Calu3 (cell line): ENCODE measurements at regions not wholly inside any gene's neighbourhood (a gene's known extent, or its start where the extent isn't known, plus 50 kb on each side); places are given as distances from the start of the nearest gene placed in this dataset.

Source experiments
- BruUV-seq: library from RNA; stranded (reverse); fragments of 400-500 nt; replicated peaks from 2 replicates; lab custom pipeline; 2021; lab: Mats Ljungman, UMichigan
- CTCF ChIA-PET: fragments of 300-600 bp; sonication (Branson Sonifier 250); formaldehyde crosslinking; loops from one replicate; lab custom pipeline; 2022; ENCODE audit warnings: antibody characterized with exemption; lab: Charles Lee
- DNase-seq: peaks from one replicate; pipeline ENCODE4 v3.0.0; 2022
- H3K27ac Mint-ChIP-seq: one replicate; pipeline ENCODE4 v1.8.0; 2022; ENCODE audit warnings: mixed read lengths; ENCODE audit not compliant: unreplicated experiment
- H3K27me3 Mint-ChIP-seq: one replicate; pipeline ENCODE4 v1.8.0; 2022; ENCODE audit warnings: mixed read lengths; ENCODE audit not compliant: unreplicated experiment
- H3K36me3 Mint-ChIP-seq: one replicate; pipeline ENCODE4 v1.8.0; 2022; ENCODE audit warnings: mild to moderate bottlenecking, moderate library complexity, mixed read lengths; ENCODE audit not compliant: insufficient read depth, unreplicated experiment
- H3K4me1 Mint-ChIP-seq: one replicate; pipeline ENCODE4 v1.8.0; 2022; ENCODE audit warnings: mild to moderate bottlenecking, low read depth, mixed read lengths; ENCODE audit not compliant: unreplicated experiment
- H3K4me3 Mint-ChIP-seq: one replicate; pipeline ENCODE4 v1.8.0; 2022; ENCODE audit warnings: mild to moderate bottlenecking, low read depth, moderate library complexity, mixed read lengths; ENCODE audit not compliant: unreplicated experiment
- H3K9me3 Mint-ChIP-seq: one replicate; pipeline ENCODE4 v1.8.0; 2022; ENCODE audit warnings: low read depth, mixed read lengths; ENCODE audit not compliant: unreplicated experiment
- CTCF ChIP-seq: fragments of 200-600 bp; IDR thresholded peaks from one replicate; pipeline ENCODE4 v1.8.0; 2022; ENCODE audit warnings: antibody characterized with exemption; ENCODE audit not compliant: unreplicated experiment
- intact Hi-C: fragments of 100-400 bp; cut with micrococcal nuclease; formaldehyde crosslinking; loops from one replicate; pipeline ENCODE4 v1.10.0; 2022; ENCODE audit not compliant: unreplicated experiment

DNA sequence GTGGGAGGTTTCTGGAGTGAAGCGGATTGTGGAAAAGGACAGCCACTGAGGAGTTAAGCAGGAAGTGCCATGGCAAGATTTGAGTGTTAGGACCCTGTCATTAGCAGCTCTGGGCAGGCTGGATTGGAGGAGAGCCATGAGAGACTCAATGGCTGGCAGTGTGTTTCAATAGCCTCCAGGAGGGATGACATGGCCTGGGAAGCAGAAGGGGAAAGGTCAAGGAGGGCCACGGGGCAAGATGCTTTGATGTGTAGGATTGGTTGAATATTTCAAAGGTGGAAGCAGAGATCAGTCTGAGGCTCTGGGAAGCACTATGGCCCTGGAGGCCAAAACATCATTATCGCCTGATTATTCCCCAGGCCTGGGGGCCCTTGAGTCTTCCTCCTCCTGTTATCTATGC lies 229.0 kb upstream of the HS6ST1 start:
- Mint-ChIP-seq H3K36me3 (no peaks in the 10 kb centered on the region), H3K9me3 (peaks cover 4% of the 10 kb centered on the region), H3K27ac (no peak overlapping the region), H3K4me1 (no peaks in the 10 kb centered on the region), H3K27me3 (peaks cover 13% of the 10 kb centered on the region), H3K4me3 (no peak overlapping the region)
- DNase-seq: no peak
- TF ChIP-seq CTCF: no peak
- intact Hi-C loops: no loop called here
- BruUV-seq: no TSS peak
- CTCF ChIA-PET: no interaction called here

- Mint-ChIP-seq H3K4me1 (no peaks in the 10 kb centered on the region), H3K27ac (no peak overlapping the region), H3K4me3 (no peak overlapping the region), H3K9me3 (peaks cover 4% of the 10 kb centered on the region), H3K36me3 (no peaks in the 10 kb centered on the region), H3K27me3 (peaks cover 13% of the 10 kb centered on the region)
- DNase-seq: no peak
- no TSS peak for BruUV-seq
- intact Hi-C loops: no loop called here
- CTCF ChIA-PET: no interaction called here
- TF ChIP-seq CTCF: no peak
Observed at GRCh38 chr2:128548461-128548891, 229.8 kb upstream of the HS6ST1 start.

- no peaks in the 10 kb centered on the region for H3K36me3 Mint-ChIP-seq
- intact Hi-C loops: no loop called here
- BruUV-seq: no TSS peak
- DNase-seq: no peak
- CTCF ChIA-PET: no interaction called here
- no peak overlapping the region for H3K27ac Mint-ChIP-seq
- no peaks in the 10 kb centered on the region for H3K4me1 Mint-ChIP-seq
- peaks cover 13% of the 10 kb centered on the region for H3K27me3 Mint-ChIP-seq
- no peak for TF ChIP-seq CTCF
- no peak overlapping the region for H3K4me3 Mint-ChIP-seq
- peaks cover 4% of the 10 kb centered on the region for H3K9me3 Mint-ChIP-seq
Observed at GRCh38 chr2:128549094-128549493, 230.4 kb upstream of the HS6ST1 start.

DNA sequence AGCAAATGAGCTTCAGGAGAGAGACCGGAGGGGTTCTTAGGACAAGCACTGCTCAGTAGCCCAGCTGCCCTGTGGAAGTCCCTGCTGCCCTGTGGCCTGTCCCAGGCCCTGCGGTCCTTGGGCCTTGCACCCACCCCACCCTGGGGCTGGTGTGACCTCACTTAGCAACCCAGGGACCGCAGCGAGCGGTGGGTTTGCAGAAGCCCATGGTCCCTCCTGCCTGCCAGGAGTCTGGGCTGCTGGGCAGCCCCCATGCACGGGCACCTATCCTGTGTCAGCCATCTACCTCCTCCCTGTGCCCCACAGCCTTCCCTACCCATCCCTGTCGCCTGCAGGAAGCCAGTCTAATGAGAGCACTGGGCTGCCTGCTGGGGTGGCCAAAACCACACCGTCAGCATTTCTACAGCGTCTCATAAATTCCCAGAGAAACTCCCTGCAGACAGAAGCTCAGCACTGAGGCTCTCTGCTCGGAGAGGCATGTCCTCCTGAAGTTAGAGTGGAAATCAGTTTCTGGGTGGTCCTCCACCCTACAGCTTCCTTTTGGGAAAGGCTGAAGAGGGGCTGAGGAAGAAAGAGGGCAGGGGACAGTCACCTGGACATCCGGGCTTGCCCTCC lies 231.1 kb upstream of the HS6ST1 start:
- peaks cover 13% of the 10 kb centered on the region for H3K27me3 Mint-ChIP-seq
- no peaks in the 10 kb centered on the region for H3K4me1 Mint-ChIP-seq
- H3K9me3 Mint-ChIP-seq: peaks cover 4% of the 10 kb centered on the region
- no peak for TF ChIP-seq CTCF
- CTCF ChIA-PET: no interaction called here
- no peak overlapping the region for H3K4me3 Mint-ChIP-seq
- no peaks in the 10 kb centered on the region for H3K36me3 Mint-ChIP-seq
- intact Hi-C loops: no loop called here
- no peak for DNase-seq
- BruUV-seq: no TSS peak
- H3K27ac Mint-ChIP-seq: no peak overlapping the region
